Activated CD8-positive, alpha-beta memory T cell treated with anti-CD3 and anti-CD28 coated beads, Interleukin-2, amount 50 U/mL, for 1 hour (primary cell): ENCODE measurements at regions not wholly inside any gene's neighbourhood (a gene's known extent, or its start where the extent isn't known, plus 50 kb on each side); places are given as distances from the start of the nearest gene placed in this dataset.

Experiments
- DNase-seq: peaks from one replicate; pipeline ENCODE4 v3.0.0-alpha.2; 2020; ENCODE audit errors: extremely low read depth

GRCh38 chr15:26477044-26477443, 295.8 kb downstream of the GABRB3 start:
- DNase-seq: no peak

GRCh38 chr15:26475554-26475953, 297.3 kb downstream of the GABRB3 start:
- DNase-seq: no peak

- DNase-seq: no peak
These were observed 300.2 kb downstream of the GABRB3 start for GRCh38 chr15:26472661-26473060.

GRCh38 chr15:26461847-26462608, 310.8 kb downstream of the GABRB3 start:
- no peak for DNase-seq

- DNase-seq: no peak
These were observed 312.7 kb downstream of the GABRB3 start for GRCh38 chr15:26460165-26460564.

GRCh38 chr15:26455828-26456227, 317.0 kb downstream of the GABRB3 start:
- no peak for DNase-seq

GRCh38 chr15:26453914-26454313, 319.0 kb downstream of the GABRB3 start:
- DNase-seq: no peak

- no peak for DNase-seq
These were observed 320.9 kb downstream of the GABRB3 start for GRCh38 chr15:26451995-26452394.

GRCh38 chr15:26449291-26449690, 323.6 kb downstream of the GABRB3 start:
- DNase-seq: no peak

- DNase-seq: no peak
These were observed 329.5 kb downstream of the GABRB3 start for GRCh38 chr15:26443321-26443720.

GRCh38 chr15:26442680-26443079, 330.2 kb downstream of the GABRB3 start:
- DNase-seq: no peak

GRCh38 chr15:26439681-26440080, 333.2 kb downstream of the GABRB3 start:
- no peak for DNase-seq

GRCh38 chr15:26438718-26439117, 334.1 kb downstream of the GABRB3 start:
- DNase-seq: no peak

- DNase-seq: no peak
These were observed 334.6 kb downstream of the GABRB3 start for GRCh38 chr15:26438316-26438715.

GRCh38 chr15:26433818-26434217, 339.0 kb downstream of the GABRB3 start:
- no peak for DNase-seq

GRCh38 chr15:26433060-26433459, 339.8 kb downstream of the GABRB3 start:
- DNase-seq: no peak

- no peak for DNase-seq
These were observed 351.8 kb downstream of the GABRB3 start for GRCh38 chr15:26421065-26421464.

GRCh38 chr15:26395624-26396023, 377.2 kb downstream of the GABRB3 start:
- DNase-seq: no peak

GRCh38 chr15:26394801-26395200, 378.1 kb downstream of the GABRB3 start:
- no peak for DNase-seq

- DNase-seq: no peak
These were observed 379.9 kb downstream of the GABRB3 start for GRCh38 chr15:26392956-26393355.

- no peak for DNase-seq
These were observed 381.2 kb downstream of the GABRB3 start for GRCh38 chr15:26391567-26392194.

GRCh38 chr15:26382444-26383072, 390.3 kb downstream of the GABRB3 start:
- no peak for DNase-seq

- no peak for DNase-seq
These were observed 394.6 kb downstream of the GABRB3 start for GRCh38 chr15:26378304-26378703.
